H4 (cell line): ENCODE measurements at regions not wholly inside any gene's neighbourhood (a gene's known extent, or its start where the extent isn't known, plus 50 kb on each side); places are given as distances from the start of the nearest gene placed in this dataset.

Experiments
- DNase-seq: peaks from one replicate; pipeline ENCODE4 v3.0.0-alpha.2; 2015; ENCODE audit warnings: low spot score

DNA sequence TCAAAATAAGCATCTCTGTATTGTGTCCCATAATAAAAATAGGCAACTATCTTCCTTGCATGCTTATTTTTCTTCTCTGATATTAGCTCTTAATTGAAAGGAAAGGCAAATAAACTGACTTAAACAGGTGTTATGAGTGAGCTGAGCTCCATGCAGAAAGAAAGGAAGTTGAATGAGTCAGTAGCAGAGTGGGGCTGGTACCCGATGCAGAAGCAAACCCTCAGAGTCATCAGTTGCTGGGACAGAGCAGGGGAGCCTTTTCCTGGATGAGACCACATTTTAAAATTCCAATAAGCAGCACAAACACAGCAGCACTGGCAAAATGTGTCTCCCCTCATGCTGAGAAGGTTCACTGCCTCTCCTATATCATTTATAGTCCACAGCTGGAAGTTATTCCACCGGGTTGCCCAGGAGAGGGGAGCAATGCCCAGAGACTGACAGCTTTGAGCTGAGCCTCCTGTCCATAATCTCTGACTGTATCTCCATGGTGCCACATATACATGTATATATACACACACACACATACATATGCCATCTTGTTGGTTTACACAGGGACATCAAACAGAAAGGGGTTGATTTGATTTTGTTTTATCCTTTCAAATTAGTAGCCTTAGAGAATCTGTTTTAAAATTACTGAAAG lies 274.3 kb upstream of the PPARGC1A start:
- DNase-seq, result no peak

DNA sequence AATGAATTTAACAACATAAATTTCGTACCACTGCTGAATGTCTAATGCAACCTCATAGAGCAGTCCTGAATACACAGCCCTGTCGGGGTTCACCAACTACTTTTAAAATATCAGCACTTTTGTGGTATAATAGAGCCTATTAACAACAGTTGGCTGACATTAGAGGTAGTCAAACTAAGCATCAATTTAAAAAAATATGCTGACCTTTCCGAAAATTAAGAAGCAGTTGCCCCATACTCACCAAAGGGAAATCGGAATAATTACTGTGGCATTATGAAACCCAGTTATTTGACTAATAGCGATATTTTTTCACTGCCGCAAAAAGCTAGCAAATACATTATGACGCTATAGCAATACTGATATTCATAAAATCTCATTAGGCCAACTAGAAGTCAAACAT lies 273.5 kb upstream of the PPARGC1A start:
- no peak for DNase-seq

DNA sequence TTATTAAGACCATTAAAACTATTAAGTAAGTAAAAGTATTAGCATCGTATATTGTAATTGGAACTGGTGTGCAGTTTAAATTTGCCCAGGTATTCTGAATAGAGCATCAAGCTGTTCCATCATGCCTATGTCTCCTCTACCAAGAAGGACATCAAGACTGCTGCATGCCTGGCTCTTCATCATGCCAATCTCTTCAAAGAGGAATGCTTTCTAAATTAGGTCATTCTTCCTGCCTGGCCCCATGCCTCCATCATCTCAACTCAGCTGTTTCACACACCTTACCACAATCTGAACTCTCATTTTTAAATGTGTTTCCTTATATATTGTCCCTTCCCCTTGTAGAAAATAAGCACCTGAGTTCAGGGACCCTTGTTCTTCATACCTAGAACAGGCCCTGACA lies 270.5 kb upstream of the PPARGC1A start:
- DNase-seq, result no peak

DNA sequence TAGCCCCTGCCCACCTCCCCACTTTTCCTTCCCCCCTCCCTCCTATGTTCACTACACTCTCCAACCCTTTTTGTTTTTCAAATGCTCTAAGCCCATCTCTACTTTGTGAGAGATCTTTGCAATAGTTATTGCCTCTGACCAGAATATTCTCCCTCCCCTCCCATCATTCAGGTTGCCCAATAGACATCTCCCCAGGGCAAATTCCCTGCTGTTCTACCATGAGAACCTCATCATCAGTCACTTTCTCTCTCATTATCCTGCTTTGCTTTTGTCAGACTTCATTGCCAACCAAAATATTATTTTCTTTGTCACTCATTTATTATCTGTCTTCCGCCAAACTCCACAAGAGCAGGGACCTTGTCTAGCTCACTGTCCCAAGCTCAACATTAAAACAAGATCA lies 268.2 kb upstream of the PPARGC1A start:
- no peak for DNase-seq

DNA sequence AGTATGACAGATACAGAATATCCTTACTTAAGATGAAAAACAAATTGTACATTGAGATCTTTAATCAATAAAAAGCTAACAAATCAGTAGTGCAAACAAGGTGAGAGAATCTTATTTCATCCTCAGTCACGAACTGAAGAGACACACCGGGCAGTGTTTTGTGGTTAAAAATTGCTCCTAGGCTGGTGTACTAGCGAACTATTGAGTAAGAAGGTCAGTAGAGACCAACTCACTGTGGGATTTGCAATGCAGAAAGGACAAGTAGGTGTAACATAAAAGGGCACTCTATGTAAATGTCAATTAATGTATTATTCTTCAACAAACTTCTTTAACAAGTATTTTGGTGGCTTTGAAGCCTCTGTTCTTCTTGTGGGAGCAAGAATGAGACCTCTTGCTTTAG lies 260.2 kb upstream of the PPARGC1A start:
- DNase-seq, result no peak

DNA sequence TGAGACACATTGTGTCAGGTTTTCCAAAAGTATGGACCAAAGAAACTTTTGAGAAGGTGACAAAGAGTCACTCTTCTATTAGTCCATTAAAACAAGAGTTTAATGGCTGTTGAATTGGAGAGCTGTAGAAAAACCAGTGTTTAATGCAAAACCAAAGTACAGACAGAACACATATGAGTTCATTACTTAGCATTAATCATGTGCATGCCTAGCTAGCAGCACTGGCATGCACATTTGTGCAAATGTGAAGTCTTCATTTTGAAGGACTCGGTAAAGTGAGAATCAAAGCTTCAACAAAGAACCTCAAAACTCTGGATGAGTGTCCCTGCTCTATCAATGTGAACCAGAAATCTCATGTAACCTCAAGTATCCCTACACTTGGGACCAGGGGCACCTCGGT lies 256.3 kb upstream of the PPARGC1A start:
- DNase-seq, result no peak

DNA sequence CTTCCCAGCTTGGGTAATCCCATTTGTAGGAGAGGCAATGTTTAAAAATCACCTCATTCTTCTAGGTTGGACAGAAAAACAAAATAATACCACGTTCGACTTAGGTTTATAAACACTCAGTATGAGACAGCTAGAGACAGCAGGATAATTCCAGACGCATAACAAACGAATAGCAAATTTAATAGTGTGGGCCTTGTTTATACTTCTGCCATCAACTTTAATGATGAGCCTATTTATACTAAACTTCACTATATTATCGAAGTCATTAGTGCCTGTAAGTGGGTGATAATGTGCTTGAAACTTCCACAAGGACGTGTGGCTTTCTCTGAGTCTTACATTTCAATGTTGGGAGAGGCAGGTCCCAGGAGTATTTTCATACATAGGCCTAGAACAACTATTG lies 255.7 kb upstream of the PPARGC1A start:
- DNase-seq, result no peak

DNA sequence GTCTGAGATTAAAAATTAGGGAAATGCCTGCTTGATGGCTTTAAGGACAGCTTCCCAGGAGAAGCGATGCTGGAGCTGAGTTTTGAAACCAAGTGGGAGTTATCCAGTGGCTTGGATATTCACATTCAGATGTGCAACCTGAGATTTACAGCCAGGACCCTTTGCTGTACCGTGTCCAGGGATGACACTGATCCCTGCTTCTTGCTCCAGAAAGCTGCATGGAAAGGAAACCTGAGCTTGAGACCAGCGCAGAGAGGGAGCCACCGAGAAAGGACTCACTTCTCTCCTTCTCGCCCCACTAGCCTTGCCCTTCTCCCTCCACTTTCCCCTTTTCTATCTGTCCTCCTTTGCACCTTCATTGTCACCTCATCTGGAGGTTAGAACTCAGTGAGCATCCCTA lies 254.5 kb upstream of the PPARGC1A start:
- no peak for DNase-seq

DNA sequence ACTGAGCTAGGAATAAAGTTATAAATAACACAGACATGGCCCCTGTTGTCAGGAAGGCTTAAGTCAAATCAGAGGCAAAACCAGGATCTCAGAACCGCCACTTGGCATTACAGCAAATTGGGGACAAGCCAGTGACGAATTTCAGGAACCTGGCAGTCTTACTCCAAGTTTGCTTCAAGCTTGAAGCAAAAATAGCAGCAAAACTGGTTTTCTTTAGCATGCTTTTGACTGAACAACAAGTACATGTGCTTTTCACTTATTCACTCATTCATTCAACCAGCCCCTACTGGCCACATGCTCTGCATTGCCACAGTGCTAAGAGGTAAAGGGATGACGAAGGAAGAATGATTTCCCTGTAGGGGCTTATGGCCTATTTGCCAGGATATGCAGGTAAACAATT lies 253.9 kb upstream of the PPARGC1A start:
- no peak for DNase-seq

DNA sequence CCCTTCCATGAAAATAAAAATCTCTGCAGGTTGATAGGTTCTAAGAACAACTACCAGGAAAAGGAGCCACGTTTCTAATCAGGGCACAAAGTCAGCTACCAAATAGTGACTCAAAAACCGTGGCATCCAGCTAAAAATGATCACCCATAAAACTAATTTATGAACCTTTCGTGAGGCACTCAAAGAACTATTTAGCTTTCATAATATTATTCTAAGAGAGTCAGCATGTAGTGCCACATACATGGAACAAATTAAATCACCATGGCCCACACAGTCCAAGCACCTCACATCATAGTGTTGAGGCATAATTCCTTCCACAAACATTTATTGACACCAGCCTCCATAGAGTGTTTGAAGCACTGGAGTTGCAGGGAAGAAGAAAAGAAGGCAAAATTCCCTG lies 252.0 kb upstream of the PPARGC1A start:
- no peak for DNase-seq

DNA sequence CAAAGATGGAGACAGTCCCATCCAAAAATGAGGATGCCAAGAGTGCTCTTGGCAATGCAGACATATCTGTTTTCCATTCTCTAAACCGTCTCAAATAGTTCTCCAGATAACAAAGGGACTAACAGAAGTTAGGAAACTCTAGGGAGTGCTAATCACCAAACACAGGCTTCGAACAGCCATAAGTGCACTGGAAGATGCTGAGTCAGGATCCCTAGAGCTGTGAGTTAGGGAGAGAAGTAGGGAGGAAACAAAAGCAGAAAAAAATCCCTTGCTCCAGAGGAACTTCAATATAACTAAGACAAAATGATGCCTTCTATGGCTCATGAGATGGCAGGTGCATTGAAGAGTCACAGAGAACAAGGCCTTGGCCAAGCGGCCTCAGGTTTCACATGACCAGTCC lies 251.0 kb upstream of the PPARGC1A start:
- no peak for DNase-seq

DNA sequence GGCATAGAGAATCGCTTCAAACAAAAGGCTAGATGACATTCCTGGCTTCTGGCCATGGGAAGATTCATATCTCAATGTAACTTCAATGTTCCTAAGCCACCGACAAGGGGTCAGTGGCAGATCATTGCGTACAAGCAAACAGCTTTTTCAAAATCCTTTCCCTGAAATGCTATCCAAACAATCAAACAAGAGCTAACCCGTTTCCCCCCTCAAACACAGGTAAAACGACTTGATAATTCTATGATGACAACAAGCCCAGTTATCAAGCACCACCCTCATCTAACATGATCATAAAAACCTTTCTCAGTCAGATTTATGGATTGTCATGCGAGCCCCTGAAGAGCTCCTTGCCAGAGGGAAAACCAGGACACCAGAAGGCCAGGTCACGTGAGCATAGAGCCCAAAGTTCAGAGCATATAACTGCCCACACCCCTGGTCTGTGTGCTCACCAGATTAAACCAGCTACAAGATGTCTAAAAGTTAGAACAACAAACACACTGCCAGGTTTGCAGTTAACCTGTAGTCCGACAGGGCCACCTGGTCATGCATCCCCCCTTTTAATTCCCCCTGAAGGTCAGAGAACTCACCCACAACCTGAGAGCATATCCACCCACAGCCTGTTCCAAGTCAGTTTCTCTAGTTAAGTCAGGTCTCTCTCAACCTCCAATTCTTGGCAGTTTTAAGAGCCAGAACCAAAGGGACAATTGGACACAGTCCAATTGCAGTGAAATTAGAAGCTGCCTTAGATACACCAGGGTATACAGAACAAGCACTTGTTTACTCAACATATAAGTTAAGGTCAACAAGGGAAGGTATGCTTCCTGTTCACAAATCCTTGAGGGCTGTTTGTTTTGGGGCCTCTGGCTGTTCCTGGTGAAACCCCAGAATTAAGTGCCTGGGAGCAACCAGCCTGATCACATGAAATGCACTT lies 248.1 kb upstream of the PPARGC1A start:
- peak; percentile 35 for DNase-seq

DNA sequence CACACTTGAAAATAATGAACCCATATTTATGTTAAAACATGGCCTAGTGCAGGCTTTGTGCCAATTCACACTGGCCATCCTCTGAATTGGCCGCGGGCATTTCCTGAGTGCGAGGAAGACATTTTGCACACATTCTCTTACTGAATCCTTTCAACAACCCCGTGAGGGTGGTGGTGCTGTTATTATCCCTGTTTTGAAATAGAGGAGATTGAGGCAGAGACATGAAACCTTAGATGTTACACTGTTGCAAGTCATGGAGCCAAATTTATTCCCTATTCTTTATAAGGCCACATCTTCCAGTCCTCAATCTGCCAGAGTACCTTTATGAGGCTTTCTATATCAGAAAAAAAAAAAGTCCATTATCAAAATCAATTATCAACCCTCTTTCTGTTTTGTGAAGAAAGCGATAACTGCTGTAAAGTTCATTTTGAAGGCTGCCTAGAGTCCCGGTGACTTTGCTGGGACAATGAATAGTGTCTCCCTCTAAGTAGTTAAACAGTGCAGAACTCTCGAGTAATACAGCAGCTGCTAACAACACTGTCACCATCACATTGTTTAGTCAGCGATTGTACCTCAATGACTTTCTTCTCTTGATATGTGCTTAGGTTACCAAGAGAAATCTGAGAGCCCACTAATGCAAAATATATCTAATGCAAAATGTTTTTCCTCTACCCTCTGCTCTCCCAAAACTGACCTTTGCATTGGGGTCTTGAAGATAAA lies 242.3 kb upstream of the PPARGC1A start:
- no peak for DNase-seq

DNA sequence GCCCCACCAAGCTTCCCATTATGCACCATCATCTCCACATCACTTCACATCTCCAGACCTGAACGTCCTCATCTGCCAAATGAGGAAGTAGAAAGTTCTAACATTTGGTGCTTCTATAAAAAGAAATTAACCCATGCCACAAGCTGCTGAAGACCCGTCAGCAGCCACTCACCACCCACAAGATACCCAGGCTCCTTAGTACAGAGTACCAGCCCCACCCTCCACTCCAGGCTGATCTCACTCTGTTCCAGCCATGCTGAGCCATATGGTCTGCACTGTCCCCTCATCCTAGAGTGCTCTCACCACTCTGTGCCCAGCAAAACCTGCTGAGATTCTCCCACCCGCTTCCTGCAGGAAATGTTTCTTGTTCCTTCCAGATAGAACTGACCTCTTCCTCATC lies 240.8 kb upstream of the PPARGC1A start:
- DNase-seq, result no peak

DNA sequence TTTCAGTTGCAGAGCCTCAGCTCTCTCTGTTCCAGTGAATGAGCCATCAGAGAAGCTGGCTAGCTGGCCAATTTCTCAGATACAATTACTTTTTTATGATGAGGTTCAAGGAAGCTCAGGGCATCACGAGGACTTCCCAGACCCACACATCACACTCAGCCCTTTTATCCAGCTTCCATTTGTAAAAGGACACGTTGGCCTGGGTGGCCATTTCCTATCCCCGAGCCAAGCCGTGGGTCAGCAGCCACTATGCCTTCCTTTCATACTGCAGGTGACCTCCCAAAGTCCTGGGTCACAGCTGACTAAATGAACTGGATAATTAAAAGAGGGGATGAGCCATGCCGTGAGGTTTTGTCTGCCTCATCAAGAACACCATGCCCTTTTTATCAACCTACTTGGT lies 236.9 kb upstream of the PPARGC1A start:
- no peak for DNase-seq

DNA sequence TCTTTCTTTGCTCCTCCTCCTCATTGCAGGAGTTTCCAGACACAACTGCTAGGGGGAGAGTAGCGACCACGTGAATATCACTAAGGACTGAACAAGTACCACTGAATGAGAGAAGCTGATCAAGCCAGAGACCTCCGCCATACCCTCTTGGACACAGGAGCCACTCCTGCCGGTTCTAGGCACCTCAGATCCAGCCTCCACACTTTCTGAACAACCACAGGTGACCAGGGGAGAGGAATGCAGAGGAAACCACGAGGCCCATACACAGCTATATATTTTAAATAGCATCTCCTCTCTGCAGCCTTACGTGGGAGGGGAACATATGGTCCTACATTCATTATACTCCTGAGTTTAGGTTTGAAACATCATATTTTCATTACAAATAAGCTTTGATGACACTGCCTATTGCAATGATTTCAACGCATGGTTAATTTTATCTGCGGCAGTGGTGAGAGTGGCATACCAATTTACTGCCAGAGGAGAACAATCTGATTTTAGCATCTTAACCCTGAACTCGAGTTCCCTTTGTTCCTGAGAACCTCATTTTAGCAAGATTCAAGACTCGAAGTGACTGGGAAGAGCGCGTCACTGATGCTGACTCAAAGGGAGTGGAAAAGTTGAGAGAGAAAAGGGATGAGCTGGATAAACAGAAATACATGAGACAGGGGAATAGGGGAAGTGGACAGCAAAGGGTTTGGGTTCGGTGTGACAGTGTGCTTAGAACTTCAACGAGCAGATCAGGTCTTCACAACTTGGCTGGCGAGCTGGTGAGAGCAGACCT lies 231.7 kb upstream of the PPARGC1A start:
- DNase-seq, result no peak

DNA sequence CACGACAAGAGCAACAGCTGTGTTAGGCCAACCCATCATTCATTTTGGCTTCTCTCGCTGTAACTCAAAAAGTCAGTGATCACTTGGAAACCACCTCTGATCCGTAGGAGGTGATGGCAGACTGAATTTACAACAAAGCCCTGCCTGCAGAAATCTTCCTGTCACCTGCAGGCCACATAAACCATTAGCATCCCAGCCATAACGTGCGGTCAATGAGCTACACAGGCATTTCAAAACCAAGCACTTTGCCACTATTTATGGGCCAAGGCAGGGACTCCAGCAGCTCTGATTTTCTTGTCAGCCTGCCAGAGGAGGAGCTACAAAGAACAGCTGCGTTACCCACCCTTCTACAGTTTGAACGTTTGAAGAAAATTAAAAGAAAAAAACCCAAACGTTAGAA lies 228.1 kb upstream of the PPARGC1A start:
- DNase-seq, result no peak

DNA sequence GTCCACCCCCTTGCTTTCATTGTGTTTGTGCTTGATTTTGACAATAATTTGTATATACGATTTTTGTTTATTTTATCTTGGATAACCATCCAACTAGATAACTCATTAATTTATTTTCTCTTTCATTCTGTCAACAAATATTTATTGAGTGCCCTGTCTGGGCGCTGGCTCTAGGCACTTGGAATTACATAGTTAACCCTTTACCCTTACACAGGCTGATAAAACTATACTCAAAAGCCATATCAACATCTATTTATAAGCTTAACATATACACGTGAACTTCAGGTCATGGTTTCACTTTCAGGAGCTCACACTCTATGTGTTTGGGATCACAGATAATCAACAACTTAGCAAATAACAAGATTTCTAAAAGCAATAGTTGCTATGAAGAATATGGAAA lies 226.3 kb upstream of the PPARGC1A start:
- DNase-seq, result no peak

DNA sequence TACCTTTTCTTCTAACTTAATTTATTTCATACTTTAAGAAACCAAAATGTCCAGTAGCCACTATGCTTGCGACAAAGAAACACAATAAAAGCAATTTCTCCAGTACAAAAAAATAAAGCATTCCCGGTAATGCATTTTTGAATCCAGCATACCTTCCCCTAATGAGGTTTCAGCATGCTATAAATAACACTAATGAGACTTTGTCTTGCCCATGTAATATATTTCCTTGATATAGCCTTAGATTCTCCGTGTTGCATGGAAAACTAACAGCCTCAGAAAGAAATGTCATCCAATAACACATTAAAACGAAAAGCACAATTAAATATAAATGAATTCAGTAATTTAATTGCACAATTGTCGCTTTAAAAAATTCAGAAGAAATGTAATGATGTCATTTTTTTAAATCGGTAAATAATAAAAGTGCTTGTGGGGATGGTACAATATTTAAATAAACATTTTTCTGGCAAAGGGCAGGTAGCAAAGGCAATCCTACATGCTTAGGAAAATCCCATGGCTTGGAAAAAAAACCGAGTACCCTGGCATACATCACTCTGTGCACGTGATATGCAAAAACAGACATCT lies 225.2 kb upstream of the PPARGC1A start:
- DNase-seq, result no peak

DNA sequence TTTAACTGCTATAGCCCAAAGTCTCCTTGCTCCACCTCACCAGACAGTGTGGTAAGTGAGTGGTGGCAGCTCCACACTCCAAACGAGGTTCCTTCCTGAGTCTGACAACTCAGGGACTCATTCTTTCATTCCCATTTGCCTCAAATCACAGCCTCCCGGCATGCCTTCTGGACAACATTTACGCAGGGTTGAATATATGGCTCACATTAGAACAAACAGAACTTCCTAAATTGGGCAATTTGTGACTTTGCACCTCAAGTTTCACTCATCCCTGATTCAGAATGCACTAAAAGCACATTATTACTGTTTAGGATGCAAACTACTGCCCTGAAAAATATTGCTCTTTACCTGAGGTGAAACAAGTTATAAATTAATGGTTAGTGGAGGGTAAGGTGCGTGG lies 224.6 kb upstream of the PPARGC1A start:
- DNase-seq, result no peak

DNA sequence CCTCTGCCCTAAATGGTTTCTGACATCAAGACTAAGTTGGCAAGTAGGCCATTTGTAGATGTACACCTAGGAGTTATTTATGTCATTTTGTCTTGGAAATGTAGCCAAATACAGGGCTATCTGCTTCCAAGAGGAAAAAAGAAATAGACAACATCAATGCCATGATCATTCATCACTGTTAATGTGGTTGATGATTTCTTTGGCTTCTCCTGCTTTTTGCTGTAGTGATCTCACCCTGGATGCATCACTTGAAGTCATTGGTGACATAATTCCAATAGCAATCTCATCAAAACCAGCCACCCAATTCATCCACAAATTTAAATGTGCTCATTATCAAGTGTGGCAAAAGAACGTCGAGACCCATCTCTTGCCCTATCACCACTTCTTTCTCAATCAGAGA lies 222.6 kb upstream of the PPARGC1A start:
- no peak for DNase-seq

DNA sequence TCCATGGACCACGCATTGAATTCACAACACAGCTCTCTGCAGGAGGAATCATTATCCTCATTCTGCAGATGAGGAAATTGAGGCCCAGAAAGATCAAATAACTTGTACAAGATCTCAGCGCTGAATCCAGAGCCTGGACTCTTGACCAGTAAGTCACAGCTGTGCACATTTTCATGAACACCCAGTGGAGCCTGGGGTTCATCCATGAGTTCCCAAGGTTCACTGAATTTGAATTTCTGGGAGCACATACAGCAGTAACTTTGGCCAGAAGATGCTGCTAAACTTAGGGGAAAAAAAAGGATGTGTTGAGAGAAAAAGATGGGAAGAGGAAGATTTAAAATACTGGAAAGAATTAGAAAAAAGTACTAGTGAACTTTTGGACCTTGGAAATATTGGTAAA lies 218.7 kb upstream of the PPARGC1A start:
- no peak for DNase-seq
